NCI-H1048 (cell line): ENCODE measurements at regions not wholly inside any gene's neighbourhood (a gene's known extent, or its start where the extent isn't known, plus 50 kb on each side); places are given as distances from the start of the nearest gene placed in this dataset.
"Not testable (repeated sequence)": the region's sequence is repeated elsewhere in the genome, so short reads cannot be mapped to it uniquely, and the experiment has no call there.

Experiments used
- DNase-seq: peaks from one replicate; lab custom pipeline; 2025; lab: John Stamatoyannopoulos, UW

GRCh38 chr4:137739391-137739790, 207.1 kb upstream of the PCDH18 start:
- no peak for DNase-seq

DNA sequence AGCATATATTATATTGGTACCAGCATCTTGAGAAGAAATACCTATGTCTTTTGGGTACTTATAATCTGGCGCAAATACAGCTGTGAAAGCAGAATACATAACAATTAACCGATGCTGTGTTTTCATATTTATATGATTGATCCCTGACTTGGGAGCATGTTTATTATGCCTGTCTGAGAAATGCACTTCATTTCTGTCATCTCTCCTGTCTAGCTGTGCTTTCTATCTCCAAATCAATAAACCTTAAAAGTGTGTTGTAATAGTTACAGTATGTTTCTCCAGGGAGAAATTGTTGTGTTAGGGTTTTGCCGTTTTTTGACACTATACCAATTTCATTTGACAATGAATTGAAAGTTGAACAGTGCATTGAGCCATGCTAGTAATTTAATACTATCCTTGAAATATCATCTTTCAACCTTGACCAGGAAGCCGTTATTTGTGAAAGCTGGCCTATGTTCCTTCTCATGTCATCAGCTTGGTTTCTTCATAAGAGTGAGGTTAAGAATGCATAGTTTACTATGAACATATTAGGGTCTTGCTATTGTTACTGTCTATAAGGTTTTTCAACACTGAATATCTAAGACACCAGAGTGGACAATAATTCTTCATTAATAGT, 206.2 kb upstream of the PCDH18 start:
- no peak for DNase-seq

DNA sequence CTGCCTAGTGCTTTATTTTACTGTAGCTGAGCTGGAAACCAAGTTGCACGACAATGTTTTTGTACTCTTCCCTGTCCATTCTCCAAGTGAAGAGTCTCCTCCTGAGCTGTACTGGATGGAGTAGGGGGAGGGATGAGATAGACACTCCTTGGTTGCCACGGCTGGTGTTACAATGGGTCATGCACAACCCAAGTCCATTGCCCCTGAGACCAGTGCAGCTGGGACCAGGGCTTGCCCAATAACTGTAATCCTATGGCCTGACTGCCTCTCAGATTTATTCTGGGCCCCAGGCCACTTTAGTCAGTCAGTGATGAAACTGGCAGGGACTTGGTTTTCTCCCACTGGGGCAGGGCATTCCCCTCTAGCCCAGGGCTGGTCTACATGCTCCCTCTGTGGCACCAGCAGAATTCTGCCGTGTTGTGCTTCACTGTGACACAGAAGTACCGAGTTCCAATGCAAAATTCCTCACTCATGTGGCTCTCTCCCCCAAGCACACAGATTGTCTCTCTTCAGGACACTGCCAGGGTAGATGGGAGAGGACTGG, 203.3 kb upstream of the PCDH18 start:
- DNase-seq, result no peak

- DNase-seq, result not testable (repeated sequence)
Measured at GRCh38 chr4:137733174-137734141, 201.2 kb upstream of the PCDH18 start.

- no peak for DNase-seq
Measured at GRCh38 chr4:137722910-137723309, 190.6 kb upstream of the PCDH18 start.

- no peak for DNase-seq
Measured at GRCh38 chr4:137711502-137711901, 179.2 kb upstream of the PCDH18 start.

- no peak for DNase-seq
Measured at GRCh38 chr4:137707626-137708025, 175.3 kb upstream of the PCDH18 start.

- no peak for DNase-seq
Measured at GRCh38 chr4:137707102-137707620, 174.9 kb upstream of the PCDH18 start.

- DNase-seq, result no peak
Measured at GRCh38 chr4:137705171-137705783, 173.0 kb upstream of the PCDH18 start.

DNA sequence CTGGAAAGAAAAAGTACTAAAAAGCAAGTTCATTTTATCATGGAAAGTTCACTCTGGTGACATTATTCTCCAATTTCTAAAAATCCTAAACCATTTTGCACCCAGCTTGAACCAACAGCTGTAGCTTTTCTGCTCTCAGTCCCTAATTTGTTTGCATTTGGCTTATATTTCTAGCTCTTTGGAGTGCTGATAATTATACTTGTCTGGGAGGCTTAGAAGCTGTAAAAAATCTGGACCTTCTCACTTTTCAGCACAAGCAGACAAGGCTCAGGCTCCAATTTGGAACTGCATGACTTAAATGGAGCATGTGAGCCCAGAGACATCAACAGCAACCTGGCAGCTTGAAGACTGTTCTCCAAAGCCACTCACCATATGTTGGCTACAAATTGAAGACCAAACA, 170.9 kb upstream of the PCDH18 start:
- no peak for DNase-seq

DNA sequence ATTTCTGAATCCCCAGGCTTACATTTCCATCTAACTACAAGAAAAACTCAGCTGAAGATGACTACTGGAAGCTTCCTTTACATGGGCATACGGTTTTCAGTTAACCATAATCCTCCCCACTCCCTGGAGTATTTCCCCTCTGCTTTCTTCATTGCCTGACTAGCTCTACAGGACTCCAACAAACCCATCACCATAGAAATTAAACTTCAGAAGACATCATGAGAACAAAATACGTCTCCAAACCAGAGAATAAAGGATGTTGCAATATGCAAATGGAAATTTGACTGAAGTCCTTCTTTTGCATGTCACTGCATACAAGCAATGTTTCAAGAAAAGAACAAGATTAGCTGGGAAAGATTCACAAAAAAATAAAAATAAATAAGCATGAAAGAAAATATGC, 170.2 kb upstream of the PCDH18 start:
- DNase-seq, result no peak

DNA sequence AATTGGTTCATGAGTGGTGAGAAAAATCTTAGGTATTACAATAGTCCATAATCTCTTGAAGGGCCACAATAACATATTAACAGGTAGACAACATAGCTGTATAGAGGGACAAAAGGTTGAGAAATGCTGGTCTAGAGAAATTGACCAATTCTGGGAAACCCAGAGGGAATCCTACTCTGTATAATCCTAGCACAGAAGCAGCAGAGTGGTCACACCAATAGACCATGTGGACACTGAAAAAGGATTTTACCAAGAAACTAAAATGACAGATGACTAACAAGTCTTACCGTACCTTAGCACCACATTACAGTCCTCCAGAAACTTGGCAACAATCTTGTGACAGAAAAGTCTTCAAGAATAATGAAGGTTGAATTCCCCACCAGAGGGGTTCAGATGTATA, 169.1 kb upstream of the PCDH18 start:
- no peak for DNase-seq

DNA sequence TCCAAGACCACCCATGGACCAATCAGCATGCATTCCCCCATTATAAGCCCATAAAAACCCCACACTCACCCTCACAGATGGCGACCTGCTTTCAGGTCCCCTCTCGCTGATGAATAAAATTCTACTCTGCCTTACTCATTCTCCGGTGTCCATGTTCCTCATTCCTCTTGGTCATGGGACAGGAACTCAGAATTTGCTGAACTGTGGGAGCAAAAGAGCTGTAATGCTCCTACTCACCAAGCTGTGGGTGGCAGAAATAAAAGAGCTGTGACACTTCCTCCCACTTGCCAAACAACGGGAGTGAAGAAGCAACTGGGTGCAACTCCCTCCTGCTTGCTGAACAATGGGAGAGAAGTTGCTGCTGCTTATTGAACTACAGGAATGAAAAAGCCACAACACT, 168.5 kb upstream of the PCDH18 start:
- no peak for DNase-seq

DNA sequence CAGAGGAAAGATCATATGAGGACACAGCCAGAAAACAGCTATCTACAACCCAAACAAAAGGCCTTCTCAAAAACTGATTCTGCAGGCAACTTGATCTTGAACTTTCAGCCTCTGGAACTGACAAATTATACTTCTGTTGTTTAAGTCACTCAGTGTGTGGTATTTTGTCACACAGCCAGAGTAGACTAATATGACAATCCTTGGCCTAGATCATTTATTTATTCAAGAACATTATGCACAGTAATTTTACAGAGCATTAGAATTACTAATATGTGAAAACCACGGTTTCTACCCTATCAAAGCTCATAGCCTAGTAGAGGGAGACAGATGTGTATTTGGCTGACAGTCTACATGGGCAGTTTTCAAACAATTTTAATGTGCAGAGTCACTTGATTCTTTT, 167.8 kb upstream of the PCDH18 start:
- no peak for DNase-seq

- no peak for DNase-seq
Measured at GRCh38 chr4:137694138-137694537, 161.8 kb upstream of the PCDH18 start.

DNA sequence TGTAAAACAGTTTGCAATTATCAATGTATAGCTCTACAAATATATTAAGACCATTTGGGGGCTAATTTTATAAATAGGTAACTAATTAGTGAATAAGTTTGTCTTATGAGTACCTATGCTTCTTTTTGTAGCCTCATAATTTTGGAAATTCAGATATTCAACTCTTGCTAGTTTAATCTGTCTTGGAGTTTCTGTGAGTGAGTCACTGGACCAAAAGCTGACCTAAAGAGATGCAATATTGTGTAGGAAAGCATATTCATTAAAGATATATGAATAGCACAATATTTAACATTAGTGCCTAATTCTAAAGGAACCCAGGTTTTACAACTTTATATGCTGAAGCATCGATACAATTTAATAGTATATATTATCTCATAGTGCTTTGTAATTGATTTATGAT, 161.3 kb upstream of the PCDH18 start:
- no peak for DNase-seq

- DNase-seq, result no peak
Measured at GRCh38 chr4:137692205-137692604, 159.9 kb upstream of the PCDH18 start.

- DNase-seq, result no peak
Measured at GRCh38 chr4:137688651-137689050, 156.4 kb upstream of the PCDH18 start.

- DNase-seq, result no peak
Measured at GRCh38 chr4:137685357-137685756, 153.1 kb upstream of the PCDH18 start.

GRCh38 chr4:137681081-137681480, 148.8 kb upstream of the PCDH18 start:
- no peak for DNase-seq

GRCh38 chr4:137678796-137679195, 146.5 kb upstream of the PCDH18 start:
- no peak for DNase-seq

- no peak for DNase-seq
Measured at GRCh38 chr4:137677863-137678262, 145.6 kb upstream of the PCDH18 start.
